H1 (cell line): ENCODE measurements at regions not wholly inside any gene's neighbourhood (a gene's known extent, or its start where the extent isn't known, plus 50 kb on each side); places are given as distances from the start of the nearest gene placed in this dataset.

Source experiments
- CTCF ChIA-PET: fragments of 300-600 bp; sonication (Branson Sonifier 250); formaldehyde crosslinking; loops from one replicate; lab custom pipeline; 2021; ENCODE audit not compliant: partially characterized antibody; lab: Charles Lee
- POLR2A ChIA-PET: fragments of 300-600 bp; sonication (Branson Sonifier 250); formaldehyde crosslinking; loops from one replicate; lab custom pipeline; 2021; ENCODE audit warnings: inconsistent platforms; ENCODE audit not compliant: partially characterized antibody; lab: Charles Lee
- DNase-seq, 2 experiments: peaks; one replicate each; pipeline versions ENCODE4 v3.0.0 to v3.0.0-alpha.2; 2010 to 2022; ENCODE audit warnings: low spot score in 2 of 2, low read depth in 1 of 2, mixed read lengths in 1 of 2
- FAIRE-seq: peaks from 2 replicates; lab custom pipeline; 2011; peaks lifted over from hg19 to GRCh38; lab: Jason Lieb, UNC
- H2AFZ ChIP-seq: 2 replicates; pipeline ENCODE4 v1.8.1; 2012; ENCODE audit warnings: low read length, inconsistent platforms
- H2AK5ac ChIP-seq: 2 replicates; pipeline ENCODE4 v1.6.1; 2013; ENCODE audit warnings: low read depth, low read length
- H2BK120ac ChIP-seq: replicated peaks from 2 replicates; pipeline ENCODE3; 2013; ENCODE audit warnings: low read depth, low read length, inconsistent platforms
- H2BK12ac ChIP-seq: 2 replicates; pipeline ENCODE4 v1.6.1; 2013; ENCODE audit warnings: low read depth, low read length
- H2BK15ac ChIP-seq: 2 replicates; pipeline ENCODE4 v1.6.1; 2013; ENCODE audit warnings: low read length
- H2BK20ac ChIP-seq: 2 replicates; pipeline ENCODE4 v1.6.1; 2013; ENCODE audit warnings: low read length
- H2BK5ac ChIP-seq: 2 replicates; pipeline ENCODE4 v1.6.1; 2013; ENCODE audit warnings: low read depth, low read length
- H3K14ac ChIP-seq: 2 replicates; pipeline ENCODE4 v1.6.1; 2013; ENCODE audit warnings: inconsistent platforms; ENCODE audit not compliant: insufficient read length
- H3K18ac ChIP-seq: 2 replicates; pipeline ENCODE4 v1.6.1; 2013; ENCODE audit warnings: low read length; ENCODE audit errors: extremely low read depth
- H3K23ac ChIP-seq: 2 replicates; pipeline ENCODE4 v1.6.1; 2013; ENCODE audit warnings: inconsistent platforms; ENCODE audit not compliant: insufficient read length
- H3K23me2 ChIP-seq: 2 replicates; pipeline ENCODE4 v1.6.1; 2013; ENCODE audit warnings: low read depth, low read length
- H3K27ac ChIP-seq: 2 replicates; pipeline ENCODE4 v1.6.1; 2011; ENCODE audit warnings: low read depth, low read length, inconsistent platforms
- H3K27me3 ChIP-seq, 4 experiments: replicated peaks in 1 of 4; 1 replicate in 1 of 4; 2 replicates in 3 of 4; pipeline versions ENCODE4 v1.6.1 to v1.8.1; 2011 to 2013; ENCODE audit warnings: low read length in 3 of 4, mild to moderate bottlenecking in 3 of 4, inconsistent platforms in 2 of 4, mixed read lengths in 2 of 4, moderate library complexity in 1 of 4; ENCODE audit not compliant: control insufficient read depth in 3 of 4, insufficient read depth in 3 of 4; ENCODE audit errors: extremely low read depth in 1 of 4
- H3K36me3 ChIP-seq, 4 experiments: 2 replicates each; pipeline versions ENCODE4 v1.6.1 to v1.8.1; 2011 to 2013; ENCODE audit warnings: mild to moderate bottlenecking in 4 of 4, low read length in 3 of 4, moderate library complexity in 2 of 4, control low read depth in 1 of 4, inconsistent platforms in 1 of 4; ENCODE audit not compliant: insufficient read depth in 4 of 4, control insufficient read depth in 2 of 4
- H3K4ac ChIP-seq: replicated peaks from 2 replicates; pipeline ENCODE3; 2013; ENCODE audit warnings: low read length, low read depth, mixed read lengths, inconsistent platforms; ENCODE audit not compliant: insufficient read length
- H3K4me1 ChIP-seq, 4 experiments: replicated peaks in 1 of 4; 1 replicate in 1 of 4; 2 replicates in 3 of 4; pipeline versions ENCODE4 v1.6.1 to v1.8.1; 2011 to 2013; ENCODE audit warnings: low read length in 3 of 4, inconsistent platforms in 2 of 4, mixed read lengths in 1 of 4; ENCODE audit not compliant: insufficient read depth in 4 of 4, control insufficient read depth in 3 of 4
- H3K4me2 ChIP-seq, 2 experiments: 2 replicates each; pipeline versions ENCODE4 v1.6.1 to v1.8.1; 2011 to 2013; ENCODE audit warnings: low read depth in 2 of 2, low read length in 2 of 2, control low read depth in 1 of 2, inconsistent platforms in 1 of 2, mild to moderate bottlenecking in 1 of 2; ENCODE audit not compliant: insufficient read depth in 1 of 2
- H3K4me3 ChIP-seq, 4 experiments: fragments of 200-600, 300-600 bp in 1 of 4; sonication (generic), shearing (Covaris generic), sonication (Bioruptor Twin) in 1 of 4; 2 replicates each; pipeline versions ENCODE4 v1.5.1 to v1.8.1; 2011 to 2016; ENCODE audit warnings: low read length in 4 of 4, low read depth in 3 of 4, control low read depth in 2 of 4, inconsistent platforms in 2 of 4, mild to moderate bottlenecking in 2 of 4, mixed read lengths in 1 of 4, moderate library complexity in 1 of 4; ENCODE audit not compliant: insufficient read depth in 2 of 4; ENCODE audit errors: extremely low read depth in 1 of 4
- H3K56ac ChIP-seq: replicated peaks from 2 replicates; pipeline ENCODE3; 2013; ENCODE audit warnings: low read depth, mild to moderate bottlenecking, mixed read lengths, low read length, inconsistent platforms; ENCODE audit not compliant: insufficient read length
- H3K79me1 ChIP-seq: 2 replicates; pipeline ENCODE4 v1.6.1; 2013; ENCODE audit warnings: low read depth, low read length, control low read depth
- H3K79me2 ChIP-seq, 2 experiments: 2 replicates each; pipeline versions ENCODE4 v1.6.1 to v1.8.1; 2012 to 2013; ENCODE audit warnings: low read length in 2 of 2, mild to moderate bottlenecking in 2 of 2, inconsistent platforms in 1 of 2; ENCODE audit not compliant: insufficient read depth in 2 of 2, control insufficient read depth in 1 of 2
- H3K9ac ChIP-seq, 4 experiments: replicated peaks in 1 of 4; 1 replicate in 1 of 4; 2 replicates in 3 of 4; pipeline versions ENCODE4 v1.6.1 to v1.8.1; 2011 to 2013; ENCODE audit warnings: low read depth in 3 of 4, low read length in 3 of 4, control low read depth in 2 of 4, mild to moderate bottlenecking in 2 of 4, moderate library complexity in 2 of 4, inconsistent platforms in 1 of 4; ENCODE audit errors: extremely low read depth in 1 of 4
- H3K9me3 ChIP-seq, 2 experiments: 2 replicates each; pipeline versions ENCODE4 v1.6.1 to v1.8.1; 2012 to 2013; ENCODE audit warnings: mild to moderate bottlenecking in 2 of 2, moderate library complexity in 2 of 2, control low read depth in 1 of 2, inconsistent platforms in 1 of 2, low read depth in 1 of 2, low read length in 1 of 2, mixed read lengths in 1 of 2; ENCODE audit not compliant: insufficient read depth in 2 of 2
- H4K20me1 ChIP-seq, 2 experiments: replicated peaks in 1 of 2; 2 replicates each; pipeline versions ENCODE3 to v1.8.1; 2011 to 2013; ENCODE audit warnings: inconsistent platforms in 2 of 2, low read length in 2 of 2, mild to moderate bottlenecking in 1 of 2; ENCODE audit not compliant: insufficient read depth in 2 of 2, control insufficient read depth in 1 of 2
- H4K5ac ChIP-seq: 2 replicates; pipeline ENCODE4 v1.6.1; 2013; ENCODE audit warnings: low read length, low read depth, mixed read lengths, inconsistent platforms; ENCODE audit not compliant: insufficient read length
- H4K8ac ChIP-seq: 2 replicates; pipeline ENCODE4 v1.8.0; 2013; ENCODE audit warnings: mild to moderate bottlenecking, moderate library complexity, low read length, inconsistent platforms; ENCODE audit not compliant: insufficient read depth; ENCODE audit errors: extremely low read depth
- H4K91ac ChIP-seq: replicated peaks from 2 replicates; pipeline ENCODE3; 2013; ENCODE audit warnings: low read length, mixed read lengths, inconsistent platforms; ENCODE audit not compliant: insufficient read length
- ASH2L ChIP-seq: fragments of 200-600, 300-600 bp; sonication (generic); IDR thresholded peaks from one replicate; pipeline ENCODE4 v1.7.1; 2017; ENCODE audit warnings: low read length
- BACH1 ChIP-seq: IDR thresholded peaks from 2 replicates; pipeline ENCODE4 v1.6.1; 2012; ENCODE audit warnings: low read length, improper control_type of control experiment
- CBX5 ChIP-seq: fragments of 300-800, 300-1000 bp; sonication (generic); IDR thresholded peaks from 2 replicates; pipeline ENCODE4 v1.7.1; 2016; ENCODE audit warnings: antibody characterized with exemption, low read length, low read depth
- CREB1 ChIP-seq: IDR thresholded peaks from 2 replicates; pipeline ENCODE4 v1.6.1; 2012; ENCODE audit warnings: inconsistent platforms
- EGR1 ChIP-seq: IDR thresholded peaks from 2 replicates; pipeline ENCODE4 v1.6.1; 2011; ENCODE audit warnings: low read depth, low read length, borderline replicate concordance
- JUN ChIP-seq: IDR thresholded peaks from 2 replicates; pipeline ENCODE4 v1.6.1; 2011; ENCODE audit warnings: low read depth, mild to moderate bottlenecking, improper control_type of control experiment, low read length
- MAFK ChIP-seq: IDR thresholded peaks from 2 replicates; pipeline ENCODE4 v1.6.1; 2012; ENCODE audit warnings: low read depth, mild to moderate bottlenecking, improper control_type of control experiment, low read length
- NRF1 ChIP-seq: IDR thresholded peaks from 2 replicates; pipeline ENCODE4 v1.6.1; 2011; ENCODE audit warnings: mild to moderate bottlenecking, low read depth, low read length, improper control_type of control experiment
- SAP30 ChIP-seq: fragments of 300-600 bp; sonication (generic); IDR thresholded peaks from 2 replicates; pipeline ENCODE4 v1.7.1; 2012; ENCODE audit warnings: low read length, moderate library complexity, mild to moderate bottlenecking, inconsistent platforms; ENCODE audit not compliant: insufficient read depth, insufficient replicate concordance
- SP1 ChIP-seq: IDR thresholded peaks from 2 replicates; pipeline ENCODE4 v1.6.1; 2011; ENCODE audit warnings: low read depth, low read length
- SP2 ChIP-seq: IDR thresholded peaks from 2 replicates; pipeline ENCODE4 v1.6.1; 2012; ENCODE audit warnings: mild to moderate bottlenecking, low read length, inconsistent platforms
- SP4 ChIP-seq: IDR thresholded peaks from 2 replicates; pipeline ENCODE4 v1.6.1; 2012; ENCODE audit warnings: low read length, inconsistent platforms
- SRF ChIP-seq: IDR thresholded peaks from 2 replicates; pipeline ENCODE4 v1.6.1; 2011; ENCODE audit warnings: mild to moderate bottlenecking, low read depth, low read length, moderate library complexity
- SUZ12 ChIP-seq: fragments of 200-600 bp; sonication (generic); IDR thresholded peaks from 2 replicates; pipeline ENCODE4 v1.6.1; 2012; ENCODE audit warnings: mild to moderate bottlenecking, inconsistent platforms, low read length, moderate library complexity, mixed read lengths
- TAF1 ChIP-seq: IDR thresholded peaks from 2 replicates; pipeline ENCODE4 v1.6.1; 2011; ENCODE audit warnings: mild to moderate bottlenecking, low read depth, low read length
- TBP ChIP-seq: IDR thresholded peaks from 2 replicates; pipeline ENCODE4 v1.6.1; 2011; ENCODE audit warnings: low read depth, low read length, improper control_type of control experiment
- ZNF274 ChIP-seq: IDR thresholded peaks from 2 replicates; pipeline ENCODE4 v1.7.0; 2012; ENCODE audit warnings: low read length, borderline replicate concordance; ENCODE audit errors: extremely low read depth
- WGBS, 2 experiments: shearing (Covaris generic) in 1 of 2; methylation state at CpG; one replicate each; pipeline versions ENCODE4 v1.1.6 to v1.1.7; 2013 to 2015; ENCODE audit warnings: low lambda C conversion rate in 2 of 2, mixed read lengths in 2 of 2, inconsistent platforms in 1 of 2, low coverage in 1 of 2, missing lambda C conversion rate in 1 of 2; ENCODE audit not compliant: insufficient replicate concordance in 2 of 2, insufficient coverage in 1 of 2, insufficient read length in 1 of 2; ENCODE audit errors: extremely low coverage in 1 of 2, missing lambda C conversion rate in 1 of 2; 5-methylcytosine and 5-hydroxymethylcytosine counted together

- H3K27ac ChIP-seq, result no peak overlapping the region
- H4K91ac ChIP-seq, result no peak overlapping the region
- no peaks in the 10 kb centered on the region for H3K79me2 ChIP-seq
- no peak overlapping the region for H3K56ac ChIP-seq
- no peak overlapping the region for H2BK12ac ChIP-seq
- H3K4ac ChIP-seq, result no peak overlapping the region
- no peak for TF ChIP-seq TBP
- TF ChIP-seq CBX5, result no peak
- no peak for TF ChIP-seq JUN
- no peak for TF ChIP-seq SP4
- no peak for TF ChIP-seq SUZ12
- TF ChIP-seq SP2, result no peak
- no peak for TF ChIP-seq SRF
- TF ChIP-seq EGR1, result no peak
- no peak for TF ChIP-seq BACH1
- TF ChIP-seq NRF1, result no peak
- no peak for TF ChIP-seq SAP30
- no peak for TF ChIP-seq ASH2L
- TF ChIP-seq SP1, result no peak
- TF ChIP-seq CREB1, result no peak
- no peak for TF ChIP-seq ZNF274
- no peak for TF ChIP-seq TAF1
- no peak for TF ChIP-seq MAFK
- no peaks in the 10 kb centered on the region for H3K23me2 ChIP-seq
- no peak overlapping the region for H3K9ac ChIP-seq
- ChIA-PET POLR2A (no interaction called here), CTCF (no interaction called here)
- no peak overlapping the region for H2BK15ac ChIP-seq
- H3K4me2 ChIP-seq, result no peak overlapping the region
- peaks cover 9 to 13% of the 10 kb centered on the region in 2 experiments; a peak in 3 of 4 replicates for H3K9me3 ChIP-seq
- H3K14ac ChIP-seq, result no peak overlapping the region
- no peak overlapping the region for H4K8ac ChIP-seq
- H3K18ac ChIP-seq, result no peak overlapping the region
- no peak overlapping the region for H2BK5ac ChIP-seq
- no peak overlapping the region for H3K23ac ChIP-seq
- H2BK120ac ChIP-seq, result no peak overlapping the region
- 98% methylated on average over 7 of the region's 7 CpGs; no CpG with 5 or more reads in 1 of the 2 experiments for WGBS, 2 experiments
- FAIRE-seq, result no peak
- H3K36me3 ChIP-seq, result no peaks in the 10 kb centered on the region
- no peak overlapping the region for H2AK5ac ChIP-seq
- H3K79me1 ChIP-seq, result no peaks in the 10 kb centered on the region
- no peak overlapping the region for H3K4me3 ChIP-seq
- no peaks in the 10 kb centered on the region for H4K20me1 ChIP-seq
- no peak overlapping the region for H4K5ac ChIP-seq
- no peaks in the 10 kb centered on the region for H3K4me1 ChIP-seq
- no peak overlapping the region for H2AFZ ChIP-seq
- DNase-seq, result no peak
- no peaks in the 10 kb centered on the region for H3K27me3 ChIP-seq
- H2BK20ac ChIP-seq, result no peak overlapping the region
Measured at GRCh38 chr12:17296882-17297281, 690.9 kb upstream of the LMO3 start.
